ENCODE measurements at regions not wholly inside any gene's neighbourhood (a gene's known extent, or its start where the extent isn't known, plus 50 kb on each side); places are given as distances from the start of the nearest gene placed in this dataset.

- Histone ChIP-seq H3K4me1 (ENCODE audit: control insufficient read depth in 1 of 2, insufficient read depth in 2 of 2, low read length in 2 of 2) (no peaks in the 10 kb centered on the region), H3K4me3 (replicated peaks in 1 of 2; ENCODE audit: low read depth in 1 of 2, low read length in 2 of 2) (no peak overlapping the region), H3K27ac (ENCODE audit: low read depth, low read length) (no peak overlapping the region), H3K36me3 (ENCODE audit: control insufficient read depth in 1 of 2, insufficient read depth in 2 of 2, low read length in 2 of 2) (no peaks in the 10 kb centered on the region), H3K9ac (ENCODE audit: low read length) (no peak overlapping the region), H3K79me2 (ENCODE audit: insufficient read depth, low read length) (peaks cover 15% of the 10 kb centered on the region), H3K9me3 (ENCODE audit: control insufficient read depth in 1 of 2, insufficient read depth in 1 of 2, low read depth in 1 of 2, low read length in 2 of 2) (no peaks in the 10 kb centered on the region), H3K27me3 (ENCODE audit: insufficient read depth, low read length) (no peaks in the 10 kb centered on the region), H2AFZ (ENCODE audit: low read depth, low read length, poor library complexity, severe bottlenecking) (no peak overlapping the region), H3K9me2 (ENCODE audit: insufficient read depth) (no peaks in the 10 kb centered on the region), H4K20me1 (ENCODE audit: insufficient read depth) (no peaks in the 10 kb centered on the region), H3K4me2 (ENCODE audit: low read length) (no peak overlapping the region)
- RAD21 ChIA-PET (ENCODE audit: low non-redundant PET in 1 of 2, low total read pairs in 2 of 2, uncharacterized antibody in 2 of 2, unreplicated experiment in 2 of 2), result no interaction called here
- POLR2A ChIA-PET, result no interaction called here
- CTCF ChIA-PET, result no interaction called here
- DNase-seq (ENCODE audit: low read depth, low spot score) (no peak), ATAC-seq (no peak)
- TF ChIP-seq SP1 (IDR thresholded peaks at IDR 0.05; ENCODE audit: low read depth) (no peak), SIN3A (IDR thresholded peaks at IDR 0.05; ENCODE audit: low read depth) (no peak), SRF (IDR thresholded peaks at IDR 0.05; ENCODE audit: low read depth) (no peak), REST (IDR thresholded peaks at IDR 0.05; ENCODE audit: low read depth) (no peak)
- intact Hi-C loops (cut with micrococcal nuclease), result no loop called here
- BruUV-seq (replicated peaks), result no TSS peak
Observed at GRCh38 chr9:36470643-36471290, 70.7 kb upstream of the RNF38 start.

GRCh38 chr9:36463467-36463866, 63.4 kb upstream of the RNF38 start:
- ATAC-seq (no peak), DNase-seq (ENCODE audit: low read depth, low spot score) (no peak)
- no peak overlapping the region for H3K4me3 ChIP-seq (replicated peaks in 1 of 2; ENCODE audit: low read depth in 1 of 2, low read length in 2 of 2)
- no peaks in the 10 kb centered on the region for H3K36me3 ChIP-seq (ENCODE audit: control insufficient read depth in 1 of 2, insufficient read depth in 2 of 2, low read length in 2 of 2)
- H3K27ac ChIP-seq (ENCODE audit: low read depth, low read length), result no peak overlapping the region
- H2AFZ ChIP-seq (ENCODE audit: low read depth, low read length, poor library complexity, severe bottlenecking), result no peak overlapping the region
- H3K4me1 ChIP-seq (ENCODE audit: control insufficient read depth in 1 of 2, insufficient read depth in 2 of 2, low read length in 2 of 2), result no peaks in the 10 kb centered on the region
- intact Hi-C loops (cut with micrococcal nuclease), result no loop called here
- no TSS peak for BruUV-seq (replicated peaks)
- ChIA-PET CTCF (interaction anchor here (1.3 kb wide), 1 partner anchor 56 kb away, joined by 4 read pairs; no protein-coding TSS in a partner anchor), RAD21 (ENCODE audit: low non-redundant PET in 1 of 2, low total read pairs in 2 of 2, uncharacterized antibody in 2 of 2, unreplicated experiment in 2 of 2) (no interaction called here), POLR2A (no interaction called here)
- H3K9me2 ChIP-seq (ENCODE audit: insufficient read depth), result no peaks in the 10 kb centered on the region
- no peak overlapping the region for H3K9ac ChIP-seq (ENCODE audit: low read length)
- no peaks in the 10 kb centered on the region for H3K9me3 ChIP-seq (ENCODE audit: control insufficient read depth in 1 of 2, insufficient read depth in 1 of 2, low read depth in 1 of 2, low read length in 2 of 2)
- no peaks in the 10 kb centered on the region for H4K20me1 ChIP-seq (ENCODE audit: insufficient read depth)
- no peaks in the 10 kb centered on the region for H3K27me3 ChIP-seq (ENCODE audit: insufficient read depth, low read length)
- peaks cover 5% of the 10 kb centered on the region; the same call in 1 of the 2 replicates for H3K79me2 ChIP-seq (ENCODE audit: insufficient read depth, low read length)
- H3K4me2 ChIP-seq (ENCODE audit: low read length), result no peak overlapping the region
- TF ChIP-seq POLR2AphosphoS5 (IDR thresholded peaks at IDR 0.05; ENCODE audit: low read depth, low read length), result no peak
- no peak for TF ChIP-seq ZNF274 (IDR thresholded peaks at IDR 0.05; ENCODE audit: low read depth, low read length)
- no peak for TF ChIP-seq ZBTB33 (IDR thresholded peaks at IDR 0.05; ENCODE audit: extremely low read depth, insufficient replicate concordance, low read length)
- TF ChIP-seq YY1 (IDR thresholded peaks at IDR 0.05; ENCODE audit: extremely low read depth, insufficient replicate concordance, low read depth, low read length), result no peak
- TF ChIP-seq FOSL1 (IDR thresholded peaks at IDR 0.05; ENCODE audit: low read depth), result no peak
- no peak for TF ChIP-seq REST (IDR thresholded peaks at IDR 0.05; ENCODE audit: low read depth)
- TF ChIP-seq RAD21 (IDR thresholded peaks at IDR 0.05; ENCODE audit: low read depth), result no peak

All from HCT116 (cell line).